Fibroblast of peridontal ligament (primary cell): ENCODE measurements at regions not wholly inside any gene's neighbourhood (a gene's known extent, or its start where the extent isn't known, plus 50 kb on each side); places are given as distances from the start of the nearest gene placed in this dataset.

Experiments
- DNase-seq: peaks from one replicate; pipeline ENCODE4 v3.0.0-alpha.2; 2010; ENCODE audit errors: extremely low read depth

DNA sequence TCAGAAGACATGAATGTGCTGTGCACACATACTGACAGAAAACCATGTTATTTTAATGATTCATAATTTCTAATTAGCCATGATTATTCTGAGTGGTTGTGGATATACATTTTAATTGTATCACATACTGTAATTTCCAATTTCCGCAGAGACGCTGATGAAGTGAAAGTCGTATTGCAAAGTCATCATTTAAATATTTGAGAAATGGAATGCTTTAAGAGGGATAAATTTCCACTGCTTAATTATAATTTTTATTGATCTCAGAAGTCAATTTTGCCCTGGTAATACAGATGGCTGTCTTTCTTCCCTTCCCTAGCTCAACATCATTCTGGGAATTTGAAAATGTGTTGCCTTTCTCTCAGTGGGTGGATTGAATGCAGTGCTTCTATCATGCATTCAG lies 819.3 kb downstream of the ROBO2 start:
- DNase-seq, result no peak

DNA sequence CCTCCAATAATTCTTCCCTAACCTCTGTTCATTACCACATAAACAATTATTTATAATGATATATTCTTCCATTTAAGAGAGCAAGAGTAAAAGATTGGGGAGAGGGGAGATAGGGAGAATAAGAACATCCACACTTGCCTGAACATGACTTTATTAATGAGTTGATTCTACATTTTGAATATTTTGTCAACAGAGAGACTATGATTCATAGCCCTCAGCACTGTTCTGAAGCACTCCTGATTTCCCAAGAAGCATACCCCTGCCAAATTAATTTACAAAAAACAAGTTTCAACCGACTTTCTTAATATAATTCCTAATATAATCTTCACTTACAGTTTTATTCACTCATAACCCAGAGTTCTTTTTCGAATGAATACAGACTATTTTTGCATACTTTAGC lies 828.8 kb downstream of the ROBO2 start:
- no peak for DNase-seq

DNA sequence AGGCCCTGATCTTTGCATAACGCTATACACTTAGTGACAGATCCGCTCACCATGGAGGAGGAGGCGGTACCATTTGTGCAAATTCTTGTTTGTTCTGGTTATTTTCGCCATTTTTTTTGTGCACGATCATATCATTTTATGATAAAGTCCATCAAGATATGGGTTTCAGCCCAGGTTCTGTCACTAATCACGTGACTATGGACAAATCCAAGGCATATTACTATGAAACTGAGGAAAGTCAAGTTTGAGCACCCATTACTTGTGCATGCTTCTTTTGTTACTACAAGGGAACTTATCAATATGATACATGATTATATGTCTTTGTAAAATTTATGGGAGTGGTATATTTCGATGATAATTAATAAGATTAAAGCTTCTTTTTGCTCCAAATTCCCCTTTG lies 829.5 kb downstream of the ROBO2 start:
- DNase-seq, result no peak

DNA sequence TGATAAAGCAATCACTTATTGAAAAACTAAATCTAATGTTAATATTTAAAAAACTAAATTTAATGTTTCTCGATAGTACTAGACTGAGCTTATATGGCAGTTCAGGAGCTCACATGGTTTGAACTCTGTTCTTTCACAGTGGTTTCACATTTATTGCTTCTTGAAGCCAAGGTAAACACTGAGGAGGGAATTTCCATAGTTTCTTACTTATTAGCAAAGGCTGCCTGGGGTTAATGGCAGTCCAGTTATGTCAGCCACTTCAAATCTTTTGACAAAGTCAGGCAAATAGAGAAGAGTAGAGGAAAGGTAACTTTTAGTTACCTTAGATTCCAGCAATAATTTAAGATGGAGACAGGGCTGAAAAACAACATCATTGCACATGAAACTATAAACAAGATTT lies 831.5 kb downstream of the ROBO2 start:
- DNase-seq, result no peak

- DNase-seq, result no peak
These were observed 833.7 kb downstream of the ROBO2 start for GRCh38 chr3:77873598-77873997.

DNA sequence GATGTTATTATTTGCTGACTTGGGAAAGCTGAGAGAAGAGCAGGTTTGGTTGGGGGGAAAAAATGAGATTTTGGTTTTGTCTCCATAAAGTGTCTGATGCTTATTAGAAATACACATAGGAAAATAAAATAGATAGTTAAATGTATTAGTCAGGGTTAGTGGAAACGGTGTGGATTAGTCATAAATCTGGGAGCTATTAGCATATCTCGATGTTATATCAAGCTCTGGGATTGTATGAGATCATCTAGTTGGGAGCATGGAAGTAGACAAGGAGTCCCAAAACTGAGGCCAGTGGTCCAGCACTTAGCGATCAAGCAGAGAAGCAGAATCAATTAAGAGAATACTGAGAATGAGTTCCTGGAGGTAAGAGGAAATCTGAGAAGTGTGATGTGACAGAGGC lies 845.5 kb downstream of the ROBO2 start:
- no peak for DNase-seq

DNA sequence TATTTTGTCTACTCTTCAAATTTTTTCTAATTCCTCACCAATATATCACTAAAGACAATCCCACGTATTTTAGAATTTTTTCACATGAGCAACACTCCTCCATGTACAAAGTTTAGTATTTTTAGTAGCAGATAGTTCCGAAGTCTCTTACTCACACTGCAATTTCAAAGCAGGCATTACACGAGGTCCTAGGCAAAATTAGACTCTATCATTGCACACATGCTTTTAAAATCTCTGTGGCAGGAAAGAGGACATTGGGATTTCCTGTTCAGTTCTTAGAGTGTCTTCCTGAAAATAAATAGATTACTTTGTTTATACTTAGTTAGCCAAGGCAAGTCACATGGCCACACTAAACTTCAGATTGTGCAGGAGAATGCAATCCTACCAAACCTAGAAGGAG lies 847.7 kb downstream of the ROBO2 start:
- no peak for DNase-seq

- no peak for DNase-seq
These were observed 849.7 kb downstream of the ROBO2 start for GRCh38 chr3:77889616-77890015.

DNA sequence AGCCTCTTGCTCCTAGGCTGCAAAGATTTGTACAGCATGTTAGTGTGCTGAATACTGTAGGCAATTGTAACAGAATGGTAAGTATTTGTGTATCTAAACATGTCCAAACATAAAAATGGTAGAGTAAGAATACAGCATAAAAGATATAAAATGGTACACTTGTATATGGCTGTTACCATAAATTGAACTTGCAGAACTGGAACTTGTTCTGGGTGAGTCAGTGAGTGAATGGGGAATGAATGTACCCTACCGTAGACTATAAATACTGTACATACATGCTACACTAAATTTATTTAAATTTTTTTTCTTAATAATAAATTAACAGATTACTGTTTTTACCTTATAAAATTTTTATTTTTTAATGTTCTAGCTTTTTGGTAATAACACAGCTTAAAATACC lies 858.7 kb downstream of the ROBO2 start:
- no peak for DNase-seq

DNA sequence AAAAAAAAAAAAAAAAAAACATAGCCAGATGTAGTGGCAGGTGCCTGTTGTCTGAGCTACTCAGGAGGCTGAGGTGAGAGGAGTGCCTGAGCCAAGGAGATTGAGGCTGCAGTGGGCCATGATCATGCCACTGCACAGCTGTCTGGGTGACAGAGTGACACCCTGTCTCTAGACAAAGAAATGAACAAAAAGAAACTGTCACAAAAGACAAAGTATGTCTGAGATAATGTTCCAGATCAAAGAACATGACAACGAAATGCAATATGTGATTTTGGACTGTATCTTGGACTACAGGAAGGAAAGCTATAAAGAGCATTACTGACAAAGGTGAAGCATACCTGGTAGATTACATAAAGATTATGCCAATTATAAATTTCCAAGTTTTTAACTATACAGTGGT lies 862.8 kb downstream of the ROBO2 start:
- DNase-seq, result no peak

GRCh38 chr3:77906102-77906709 lies 866.3 kb downstream of the ROBO2 start:
- DNase-seq, result no peak

DNA sequence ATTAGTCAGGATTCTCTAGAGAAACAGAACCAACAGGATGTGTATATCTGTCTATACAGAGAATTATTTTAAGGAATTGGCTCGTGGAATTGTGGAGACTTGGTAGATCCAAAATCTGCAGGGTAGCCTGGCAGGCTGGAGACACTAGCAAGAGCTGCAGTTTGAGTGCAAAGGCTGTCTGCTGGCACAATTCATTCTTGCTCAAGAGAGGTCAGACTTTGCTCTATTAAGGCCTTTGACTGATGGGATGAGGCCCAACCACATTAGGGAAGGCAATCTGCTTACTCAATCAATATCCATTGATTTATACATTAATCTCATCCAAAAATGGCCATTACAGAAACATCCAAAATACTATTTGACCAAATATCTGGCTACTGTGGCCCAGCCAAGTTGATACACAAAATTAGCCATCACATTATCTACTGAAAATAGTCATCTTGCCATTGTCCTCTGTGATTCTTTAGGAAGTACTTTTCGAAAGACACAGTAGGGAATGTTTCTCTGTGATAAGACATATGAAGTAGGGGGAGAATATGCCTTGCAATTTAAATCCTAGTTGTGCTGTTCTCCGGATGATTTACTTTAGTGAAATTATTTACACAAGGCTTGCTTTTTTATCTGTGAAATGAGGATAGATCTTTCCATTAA lies 873.8 kb downstream of the ROBO2 start:
- DNase-seq, result no peak

DNA sequence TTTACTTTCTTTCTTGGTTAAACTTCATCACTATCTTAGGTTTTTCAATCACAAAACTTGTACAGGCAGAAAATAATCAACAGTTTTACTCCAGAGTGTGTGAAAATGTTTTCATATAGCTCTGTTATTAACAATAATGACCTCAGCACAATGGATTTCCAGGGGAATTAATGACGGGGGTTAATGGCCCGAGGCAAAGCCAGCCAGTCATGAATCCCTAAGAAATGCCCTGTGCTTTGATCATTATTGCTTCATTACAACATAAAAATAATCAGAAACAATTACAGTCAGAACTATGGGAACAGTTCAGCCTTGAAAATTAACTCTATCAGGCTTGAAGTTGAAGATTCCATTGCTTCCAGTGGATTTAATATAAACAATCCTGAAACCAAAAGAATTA lies 875.4 kb downstream of the ROBO2 start:
- no peak for DNase-seq

GRCh38 chr3:77917225-77917624 lies 877.3 kb downstream of the ROBO2 start:
- DNase-seq, result no peak

DNA sequence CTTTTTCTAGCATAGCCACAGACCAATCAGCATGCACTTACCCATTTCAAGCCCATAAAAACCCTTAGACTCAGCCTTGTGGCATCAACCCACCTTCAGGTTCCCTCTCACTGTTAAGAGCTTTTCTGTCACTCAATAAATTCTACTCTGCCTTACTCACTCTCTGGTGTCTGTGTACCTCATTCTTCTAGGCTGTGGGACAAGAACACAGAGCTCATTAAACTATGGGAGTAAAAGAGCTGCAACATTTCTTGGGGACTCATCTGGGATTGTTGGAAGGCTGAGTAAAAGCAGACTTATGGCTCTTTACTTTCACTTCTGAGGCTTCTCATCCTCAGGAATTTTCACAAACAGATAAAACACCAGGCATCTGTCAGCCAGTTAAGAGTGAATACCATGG lies 879.3 kb downstream of the ROBO2 start:
- DNase-seq, result no peak

- DNase-seq, result no peak
These were observed 891.5 kb downstream of the ROBO2 start for GRCh38 chr3:77931255-77932009.

DNA sequence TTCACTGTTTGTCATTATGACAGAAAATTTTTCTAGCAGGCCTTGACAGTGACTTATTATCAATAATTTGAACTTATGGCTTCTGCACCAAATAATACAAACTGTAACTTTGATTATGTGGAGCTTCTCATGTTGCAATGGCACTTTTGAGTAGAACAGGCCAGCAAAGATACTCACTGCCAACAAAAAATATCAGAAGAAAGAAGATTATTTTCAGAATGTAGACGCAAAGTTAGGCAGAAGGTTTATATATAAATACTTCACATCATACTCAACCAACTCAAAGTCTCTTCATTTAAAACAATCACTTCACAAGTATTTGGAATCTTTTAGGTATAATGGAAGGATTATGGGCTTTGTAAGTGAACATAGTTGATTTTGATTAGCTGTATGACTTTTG lies 893.0 kb downstream of the ROBO2 start:
- no peak for DNase-seq

GRCh38 chr3:77933926-77934325 lies 894.0 kb downstream of the ROBO2 start:
- DNase-seq, result no peak

- no peak for DNase-seq
These were observed 895.5 kb downstream of the ROBO2 start for GRCh38 chr3:77935418-77935817.

DNA sequence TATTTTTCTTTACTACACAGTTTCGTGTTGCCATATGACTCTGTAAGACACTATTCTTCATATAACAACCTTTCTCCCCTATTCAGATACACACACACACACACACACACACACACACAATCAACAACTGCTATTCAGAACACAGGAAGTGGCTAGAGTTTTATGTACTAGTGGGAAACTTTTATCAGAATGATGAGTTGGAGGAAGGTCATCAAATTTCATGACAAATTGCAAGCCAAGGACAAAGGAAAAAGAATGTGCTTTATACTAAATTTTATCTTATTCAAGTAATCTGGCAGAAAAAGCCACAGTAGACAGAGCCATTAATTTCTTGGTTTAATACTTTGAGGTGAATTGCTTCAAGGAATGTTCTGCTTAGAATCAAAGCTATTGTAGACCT lies 899.8 kb downstream of the ROBO2 start:
- DNase-seq, result no peak

DNA sequence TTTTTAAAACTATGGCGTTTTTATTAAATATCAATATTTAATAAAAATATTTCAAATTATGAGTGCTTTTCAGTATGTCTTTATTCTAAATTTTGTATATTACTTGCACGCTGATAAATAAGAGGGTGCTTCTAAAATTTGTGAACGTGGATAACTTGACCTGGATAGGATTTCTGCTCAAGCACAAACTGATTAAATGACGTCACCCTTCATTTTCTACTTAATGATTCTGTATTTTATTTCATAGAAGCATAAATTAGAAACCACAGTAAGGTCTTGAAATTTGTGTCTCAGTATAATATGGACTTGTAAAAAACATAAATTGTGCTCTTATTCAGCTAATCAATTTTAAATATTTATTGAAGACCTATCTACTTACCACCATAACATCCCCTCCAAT lies 903.7 kb downstream of the ROBO2 start:
- DNase-seq, result no peak

- no peak for DNase-seq
These were observed 905.4 kb downstream of the ROBO2 start for GRCh38 chr3:77945320-77945719.

GRCh38 chr3:77947671-77948070 lies 907.8 kb downstream of the ROBO2 start:
- no peak for DNase-seq
